Neuronal stem cell (in vitro differentiated cells): ENCODE measurements at regions not wholly inside any gene's neighbourhood (a gene's known extent, or its start where the extent isn't known, plus 50 kb on each side); places are given as distances from the start of the nearest gene placed in this dataset.

ENCODE experiments used
- DNase-seq: peaks from one replicate; pipeline ENCODE4 v3.0.0-alpha.2; 2013; ENCODE audit warnings: low spot score
- H2AFZ ChIP-seq: one replicate; pipeline ENCODE4 v1.6.1; 2013; ENCODE audit warnings: mild to moderate bottlenecking, low read length, inconsistent platforms
- H2AK5ac ChIP-seq: 2 replicates; pipeline ENCODE4 v1.6.1; 2013; ENCODE audit warnings: low read depth, mild to moderate bottlenecking, inconsistent platforms, low read length, moderate library complexity, mixed read lengths
- H2BK120ac ChIP-seq: 2 replicates; pipeline ENCODE4 v1.6.1; 2013; ENCODE audit warnings: low read depth, mild to moderate bottlenecking, inconsistent platforms, low read length, moderate library complexity, mixed read lengths
- H2BK12ac ChIP-seq: one replicate; pipeline ENCODE4 v1.6.1; 2013; ENCODE audit warnings: low read length, inconsistent platforms
- H2BK15ac ChIP-seq: 2 replicates; pipeline ENCODE4 v1.6.1; 2013; ENCODE audit warnings: mild to moderate bottlenecking, low read length, inconsistent platforms, mixed read lengths
- H2BK5ac ChIP-seq: one replicate; pipeline ENCODE4 v1.6.1; 2013; ENCODE audit warnings: inconsistent platforms, mild to moderate bottlenecking, low read length, moderate library complexity
- H3K14ac ChIP-seq: one replicate; pipeline ENCODE4 v1.6.1; 2013; ENCODE audit warnings: low read length, inconsistent platforms
- H3K18ac ChIP-seq: 2 replicates; pipeline ENCODE4 v1.6.1; 2013; ENCODE audit warnings: low read length, inconsistent platforms
- H3K23ac ChIP-seq: 2 replicates; pipeline ENCODE4 v1.6.1; 2013; ENCODE audit warnings: low read depth, mild to moderate bottlenecking, mixed read lengths, low read length, inconsistent platforms; ENCODE audit not compliant: poor library complexity
- H3K27ac ChIP-seq: replicated peaks from 3 replicates; pipeline ENCODE4 v1.5.1; 2013; ENCODE audit warnings: low read length, inconsistent platforms
- H3K27me3 ChIP-seq, 3 experiments: 2 replicates each; pipeline ENCODE4 v1.6.1; 2013; ENCODE audit warnings: low read length in 3 of 3, mild to moderate bottlenecking in 2 of 3, inconsistent platforms in 1 of 3, low read depth in 1 of 3, mixed read lengths in 1 of 3, moderate library complexity in 1 of 3; ENCODE audit not compliant: control insufficient read depth in 3 of 3, insufficient read depth in 3 of 3
- H3K36me3 ChIP-seq, 2 donors: replicated peaks in 1 of 2; 2 replicates each; pipeline ENCODE4 v1.6.1; 2013; ENCODE audit warnings: low read length in 2 of 2; ENCODE audit not compliant: control insufficient read depth in 2 of 2, insufficient read depth in 2 of 2
- H3K4ac ChIP-seq: 2 replicates; pipeline ENCODE4 v1.6.1; 2013; ENCODE audit warnings: inconsistent platforms, mild to moderate bottlenecking, low read length, moderate library complexity
- H3K4me1 ChIP-seq, 2 donors: 1 replicate in 1 of 2; 2 replicates in 1 of 2; pipeline ENCODE4 v1.6.1; 2013; ENCODE audit warnings: low read length in 2 of 2, low read depth in 1 of 2; ENCODE audit not compliant: control insufficient read depth in 2 of 2, insufficient read depth in 1 of 2
- H3K4me2 ChIP-seq: one replicate; pipeline ENCODE4 v1.6.1; 2013; ENCODE audit warnings: mild to moderate bottlenecking, low read length, inconsistent platforms; ENCODE audit not compliant: insufficient read depth, poor library complexity, severe bottlenecking
- H3K4me3 ChIP-seq, 2 donors: 2 replicates each; pipeline ENCODE4 v1.5.1; 2013; ENCODE audit warnings: low read length in 2 of 2, mild to moderate bottlenecking in 2 of 2, inconsistent platforms in 1 of 2, moderate library complexity in 1 of 2
- H3K79me1 ChIP-seq: one replicate; pipeline ENCODE4 v1.6.1; 2013; ENCODE audit warnings: low read depth, mild to moderate bottlenecking, inconsistent platforms, low read length, moderate library complexity
- H3K9ac ChIP-seq: one replicate; pipeline ENCODE4 v1.6.1; 2013; ENCODE audit warnings: mild to moderate bottlenecking, low read depth, low read length, inconsistent platforms; ENCODE audit not compliant: poor library complexity
- H3K9me3 ChIP-seq, 2 donors: replicated peaks in 1 of 2; 2 replicates each; pipeline versions ENCODE3 to v1.6.1; 2013; ENCODE audit warnings: low read length in 2 of 2, mild to moderate bottlenecking in 2 of 2, inconsistent platforms in 1 of 2, low read depth in 1 of 2, mixed read lengths in 1 of 2, moderate library complexity in 1 of 2; ENCODE audit not compliant: control insufficient read depth in 2 of 2, insufficient read depth in 1 of 2
- H4K8ac ChIP-seq: one replicate; pipeline ENCODE4 v1.6.1; 2013; ENCODE audit warnings: low read depth, mild to moderate bottlenecking, inconsistent platforms, low read length, moderate library complexity
- H4K91ac ChIP-seq: one replicate; pipeline ENCODE4 v1.6.1; 2013; ENCODE audit warnings: low read length, low read depth, mild to moderate bottlenecking, inconsistent platforms; ENCODE audit not compliant: poor library complexity
- WGBS, 2 donors: extraction: QIAGEN DNeasy Blood & Tissue Kit; methylation state at CpG; one replicate each; pipeline ENCODE4 v1.1.7; 2013; ENCODE audit warnings: missing lambda C conversion rate in 2 of 2, mixed read lengths in 1 of 2; ENCODE audit not compliant: insufficient read length in 2 of 2, insufficient replicate concordance in 1 of 2; ENCODE audit errors: extremely low coverage in 2 of 2; 5-methylcytosine and 5-hydroxymethylcytosine counted together

DNA sequence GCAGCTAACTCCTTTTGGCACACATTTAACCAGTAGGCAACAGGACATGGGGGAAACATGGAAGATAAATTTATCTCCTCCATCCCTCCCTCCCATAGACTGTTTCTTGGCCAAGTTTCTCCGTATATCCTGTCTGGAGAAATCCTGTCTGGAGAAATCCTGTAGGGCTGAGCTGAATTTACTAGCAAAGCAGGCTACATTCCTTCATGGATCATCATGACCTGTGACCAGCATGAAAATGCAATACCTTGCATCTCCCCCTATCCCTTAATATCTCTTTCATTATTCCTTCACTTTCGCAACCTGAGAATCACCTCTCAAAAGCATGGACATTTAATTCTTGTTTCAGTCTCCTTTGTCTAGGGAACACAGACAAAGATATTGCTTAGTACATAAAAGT lies 379.1 kb downstream of the PSAT1 start:
- Histone ChIP-seq H4K91ac (no peak overlapping the region), H2BK12ac (no peak overlapping the region), H2AK5ac (no peak overlapping the region), H3K4me3 (no peak overlapping the region), H3K27me3 (no peaks in the 10 kb centered on the region), H3K4me1 (no peaks in the 10 kb centered on the region), H3K9ac (no peak overlapping the region), H2BK120ac (no peak overlapping the region), H3K14ac (no peak overlapping the region), H3K79me1 (no peaks in the 10 kb centered on the region), H2BK15ac (no peak overlapping the region), H3K27ac (no peak overlapping the region), H3K4ac (no peak overlapping the region), H3K18ac (no peak overlapping the region), H3K36me3 (no peaks in the 10 kb centered on the region), H2BK5ac (no peak overlapping the region), H3K4me2 (no peak overlapping the region), H3K9me3 (no peaks in the 10 kb centered on the region), H3K23ac (no peak overlapping the region), H2AFZ (no peak overlapping the region), H4K8ac (no peak overlapping the region)
- no peak for DNase-seq
- 90% methylated on average over 1 of the region's 2 CpGs; no CpG with 5 or more reads in 1 of the 2 donors for WGBS, 2 donors

DNA sequence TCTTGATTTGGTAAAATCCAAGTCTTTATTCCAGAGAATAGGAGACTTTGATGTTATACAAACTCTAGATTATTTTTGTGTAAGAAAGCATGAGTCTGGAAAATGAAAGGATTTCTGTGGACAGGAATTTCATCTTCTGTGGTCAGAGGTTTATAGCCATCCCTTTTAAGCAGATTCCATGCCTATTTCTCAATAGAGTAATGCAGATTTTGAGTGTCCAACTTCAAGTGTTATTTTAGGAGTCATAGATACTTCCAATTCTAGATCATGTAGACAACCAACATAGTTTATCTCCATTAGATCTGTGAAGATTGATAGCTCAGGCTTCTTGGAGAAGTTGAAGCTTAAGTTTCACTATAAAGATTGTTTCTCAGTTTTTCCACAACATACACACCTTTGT lies 379.7 kb downstream of the PSAT1 start:
- no peaks in the 10 kb centered on the region for H3K9me3 ChIP-seq
- H2AFZ ChIP-seq = no peak overlapping the region
- no peaks in the 10 kb centered on the region for H3K27me3 ChIP-seq
- H3K4ac ChIP-seq = no peak overlapping the region
- H2BK120ac ChIP-seq = no peak overlapping the region
- H3K18ac ChIP-seq = no peak overlapping the region
- H2BK12ac ChIP-seq = no peak overlapping the region
- no peak overlapping the region for H3K14ac ChIP-seq
- DNase-seq = no peak
- no peak overlapping the region for H3K27ac ChIP-seq
- no peak overlapping the region for H3K23ac ChIP-seq
- no peak overlapping the region for H3K9ac ChIP-seq
- no peaks in the 10 kb centered on the region for H3K36me3 ChIP-seq
- H3K79me1 ChIP-seq = no peaks in the 10 kb centered on the region
- no peak overlapping the region for H3K4me2 ChIP-seq
- H2BK15ac ChIP-seq = no peak overlapping the region
- no peaks in the 10 kb centered on the region for H3K4me1 ChIP-seq
- no peak overlapping the region for H2AK5ac ChIP-seq
- no peak overlapping the region for H3K4me3 ChIP-seq
- H4K91ac ChIP-seq = no peak overlapping the region
- no peak overlapping the region for H2BK5ac ChIP-seq
- no peak overlapping the region for H4K8ac ChIP-seq

- Histone ChIP-seq H3K4ac (no peak overlapping the region), H4K8ac (no peak overlapping the region), H3K18ac (no peak overlapping the region), H2BK12ac (no peak overlapping the region), H2AK5ac (no peak overlapping the region), H3K23ac (no peak overlapping the region), H3K36me3 (no peaks in the 10 kb centered on the region), H2BK120ac (no peak overlapping the region), H3K27ac (no peak overlapping the region), H4K91ac (no peak overlapping the region), H3K9ac (no peak overlapping the region), H3K4me1 (peaks cover 0 to 3% of the 10 kb centered on the region in 2 donors), H3K9me3 (no peaks in the 10 kb centered on the region), H2AFZ (no peak overlapping the region), H3K4me3 (no peak overlapping the region), H3K79me1 (no peaks in the 10 kb centered on the region), H3K4me2 (no peak overlapping the region), H3K27me3 (no peaks in the 10 kb centered on the region), H2BK15ac (no peak overlapping the region), H3K14ac (no peak overlapping the region), H2BK5ac (no peak overlapping the region)
- no peak for DNase-seq
- WGBS, 2 donors = no CpG with 5 or more reads among the region's 2 CpGs
These were observed 380.4 kb downstream of the PSAT1 start for GRCh38 chr9:78677326-78677725.

DNA sequence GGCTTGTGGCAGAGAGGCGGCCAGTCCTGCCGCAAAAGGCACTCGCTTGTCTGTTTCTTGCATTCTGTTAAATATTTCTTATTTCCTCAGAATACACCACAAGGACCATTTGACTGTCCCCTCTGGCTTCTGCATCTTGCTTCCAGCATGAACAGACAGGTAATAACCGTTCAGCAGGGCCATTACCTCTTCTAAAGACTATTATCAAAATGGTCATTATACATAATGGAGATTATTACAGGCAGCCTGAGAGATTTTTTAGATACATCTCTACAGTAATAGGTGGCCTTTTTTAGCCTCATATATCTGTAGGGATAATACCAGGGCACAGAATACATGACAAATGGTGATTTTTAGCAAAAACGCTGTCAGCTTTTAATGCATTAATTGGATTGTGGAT lies 382.0 kb downstream of the PSAT1 start:
- Histone ChIP-seq H4K91ac (no peak overlapping the region), H2AFZ (no peak overlapping the region), H3K23ac (no peak overlapping the region), H3K9ac (no peak overlapping the region), H2BK15ac (no peak overlapping the region), H3K4me3 (no peak overlapping the region), H3K27me3 (no peaks in the 10 kb centered on the region), H4K8ac (no peak overlapping the region), H3K18ac (no peak overlapping the region), H3K9me3 (no peaks in the 10 kb centered on the region), H3K14ac (no peak overlapping the region), H3K4me2 (no peak overlapping the region), H3K4me1 (peaks cover 0 to 3% of the 10 kb centered on the region in 2 donors), H2BK12ac (no peak overlapping the region), H2AK5ac (no peak overlapping the region), H2BK120ac (no peak overlapping the region), H3K36me3 (no peaks in the 10 kb centered on the region), H3K4ac (no peak overlapping the region), H3K79me1 (no peaks in the 10 kb centered on the region), H3K27ac (no peak overlapping the region), H2BK5ac (no peak overlapping the region)
- DNase-seq = no peak
- WGBS, 2 donors = no CpG with 5 or more reads among the region's 5 CpGs
